ENCODE measurements at regions not wholly inside any gene's neighbourhood (a gene's known extent, or its start where the extent isn't known, plus 50 kb on each side); places are given as distances from the start of the nearest gene placed in this dataset.

DNA sequence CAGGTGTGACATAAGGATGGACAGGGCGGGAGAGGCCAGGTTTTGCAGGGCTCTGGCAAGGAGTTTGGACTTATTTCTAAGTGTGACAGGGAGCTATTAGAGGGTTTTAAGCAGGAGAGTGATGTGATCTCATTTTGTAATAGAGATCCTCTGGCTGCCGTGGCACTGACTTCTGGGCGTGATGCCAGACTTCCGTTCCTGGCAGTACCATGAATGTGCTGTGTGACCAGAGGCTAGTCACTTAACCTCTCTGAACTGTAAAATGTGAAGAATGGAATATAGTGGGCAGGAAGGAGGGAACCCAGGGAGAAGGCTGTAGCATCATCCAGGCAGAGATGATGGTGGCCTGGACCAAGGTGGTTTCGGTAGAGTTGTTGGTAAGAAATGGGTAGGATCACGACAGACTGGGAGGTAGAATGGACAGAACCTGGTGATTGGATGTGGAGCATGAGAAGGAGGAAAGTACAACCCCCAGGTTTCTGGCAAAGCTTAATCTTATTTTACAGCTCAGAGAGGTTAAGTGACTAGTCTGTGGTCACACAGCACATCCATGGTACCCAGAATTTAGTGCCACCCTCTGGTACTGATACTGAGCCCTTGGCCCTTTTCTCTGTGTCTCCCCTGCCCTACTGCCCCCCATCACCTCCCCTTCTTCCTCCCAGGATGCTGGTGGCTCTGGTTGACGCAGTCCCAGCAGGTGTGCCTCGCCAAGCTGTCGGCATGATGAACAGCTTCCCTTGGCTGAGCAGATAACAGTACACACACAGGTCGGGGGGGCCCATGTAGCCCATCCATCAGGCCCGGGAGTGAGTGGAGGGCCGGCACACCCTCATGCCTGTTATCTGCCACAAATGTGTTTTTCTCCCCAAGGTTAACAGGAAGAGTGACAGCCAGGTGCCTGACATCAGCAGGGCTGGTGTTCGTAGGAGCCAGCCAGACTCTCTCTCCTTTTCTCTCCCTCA is 52.9 kb upstream of the CTNNBL1 start:
- no peak for TF ChIP-seq EZH2 (IDR thresholded peaks at IDR 0.05; ENCODE audit: low read depth, unreplicated experiment)
- TF ChIP-seq, protein P1, sequence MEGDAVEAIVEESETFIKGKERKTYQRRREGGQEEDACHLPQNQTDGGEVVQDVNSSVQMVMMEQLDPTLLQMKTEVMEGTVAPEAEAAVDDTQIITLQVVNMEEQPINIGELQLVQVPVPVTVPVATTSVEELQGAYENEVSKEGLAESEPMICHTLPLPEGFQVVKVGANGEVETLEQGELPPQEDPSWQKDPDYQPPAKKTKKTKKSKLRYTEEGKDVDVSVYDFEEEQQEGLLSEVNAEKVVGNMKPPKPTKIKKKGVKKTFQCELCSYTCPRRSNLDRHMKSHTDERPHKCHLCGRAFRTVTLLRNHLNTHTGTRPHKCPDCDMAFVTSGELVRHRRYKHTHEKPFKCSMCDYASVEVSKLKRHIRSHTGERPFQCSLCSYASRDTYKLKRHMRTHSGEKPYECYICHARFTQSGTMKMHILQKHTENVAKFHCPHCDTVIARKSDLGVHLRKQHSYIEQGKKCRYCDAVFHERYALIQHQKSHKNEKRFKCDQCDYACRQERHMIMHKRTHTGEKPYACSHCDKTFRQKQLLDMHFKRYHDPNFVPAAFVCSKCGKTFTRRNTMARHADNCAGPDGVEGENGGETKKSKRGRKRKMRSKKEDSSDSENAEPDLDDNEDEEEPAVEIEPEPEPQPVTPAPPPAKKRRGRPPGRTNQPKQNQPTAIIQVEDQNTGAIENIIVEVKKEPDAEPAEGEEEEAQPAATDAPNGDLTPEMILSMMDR (conservative IDR thresholded peaks at IDR 0.05; ENCODE audit: low read depth in 2 of 2), result no peak
- no peak for TF ChIP-seq STAT1 (IDR thresholded peaks at IDR 0.05; ENCODE audit: unreplicated experiment)
- TF ChIP-seq CREB1 (CRISPR knock-in tag; IDR thresholded peaks at IDR 0.05; ENCODE audit: low read depth), result no peak
- TF ChIP-seq EZH2phosphoT487 (IDR thresholded peaks at IDR 0.05; ENCODE audit: unreplicated experiment), result no peak
- TF ChIP-seq POLR2AphosphoS5 (IDR thresholded peaks at IDR 0.05; ENCODE audit: low read depth), result no peak
- TF ChIP-seq, protein P2, sequence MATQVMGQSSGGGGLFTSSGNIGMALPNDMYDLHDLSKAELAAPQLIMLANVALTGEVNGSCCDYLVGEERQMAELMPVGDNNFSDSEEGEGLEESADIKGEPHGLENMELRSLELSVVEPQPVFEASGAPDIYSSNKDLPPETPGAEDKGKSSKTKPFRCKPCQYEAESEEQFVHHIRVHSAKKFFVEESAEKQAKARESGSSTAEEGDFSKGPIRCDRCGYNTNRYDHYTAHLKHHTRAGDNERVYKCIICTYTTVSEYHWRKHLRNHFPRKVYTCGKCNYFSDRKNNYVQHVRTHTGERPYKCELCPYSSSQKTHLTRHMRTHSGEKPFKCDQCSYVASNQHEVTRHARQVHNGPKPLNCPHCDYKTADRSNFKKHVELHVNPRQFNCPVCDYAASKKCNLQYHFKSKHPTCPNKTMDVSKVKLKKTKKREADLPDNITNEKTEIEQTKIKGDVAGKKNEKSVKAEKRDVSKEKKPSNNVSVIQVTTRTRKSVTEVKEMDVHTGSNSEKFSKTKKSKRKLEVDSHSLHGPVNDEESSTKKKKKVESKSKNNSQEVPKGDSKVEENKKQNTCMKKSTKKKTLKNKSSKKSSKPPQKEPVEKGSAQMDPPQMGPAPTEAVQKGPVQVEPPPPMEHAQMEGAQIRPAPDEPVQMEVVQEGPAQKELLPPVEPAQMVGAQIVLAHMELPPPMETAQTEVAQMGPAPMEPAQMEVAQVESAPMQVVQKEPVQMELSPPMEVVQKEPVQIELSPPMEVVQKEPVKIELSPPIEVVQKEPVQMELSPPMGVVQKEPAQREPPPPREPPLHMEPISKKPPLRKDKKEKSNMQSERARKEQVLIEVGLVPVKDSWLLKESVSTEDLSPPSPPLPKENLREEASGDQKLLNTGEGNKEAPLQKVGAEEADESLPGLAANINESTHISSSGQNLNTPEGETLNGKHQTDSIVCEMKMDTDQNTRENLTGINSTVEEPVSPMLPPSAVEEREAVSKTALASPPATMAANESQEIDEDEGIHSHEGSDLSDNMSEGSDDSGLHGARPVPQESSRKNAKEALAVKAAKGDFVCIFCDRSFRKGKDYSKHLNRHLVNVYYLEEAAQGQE (IDR thresholded peaks at IDR 0.05; ENCODE audit: unreplicated experiment), result no peak
- no peak for TF ChIP-seq NANOG (IDR thresholded peaks at IDR 0.05; ENCODE audit: borderline replicate concordance)
- no peak for TF ChIP-seq ZNF331 (CRISPR knock-in tag; IDR thresholded peaks at IDR 0.05; ENCODE audit: low read depth)

Measured in GM23338 (cell line).